Stomach (tissue), 4 donors: ENCODE measurements at regions not wholly inside any gene's neighbourhood (a gene's known extent, or its start where the extent isn't known, plus 50 kb on each side); places are given as distances from the start of the nearest gene placed in this dataset.

Experiments used
- CTCF ChIP-seq, 7 experiments: fragments of 450-650 bp in 4 of 7; fragments of 200-600 bp in 3 of 7; sonication (generic) in 3 of 7; IDR thresholded peaks; one replicate each; pipeline ENCODE4 v1.5.1; 2016 to 2019; ENCODE audit warnings: antibody characterized with exemption in 7 of 7, control low read depth in 2 of 7, mild to moderate bottlenecking in 1 of 7
- EP300 ChIP-seq: sonication (generic); formaldehyde crosslinking; IDR thresholded peaks from one replicate; pipeline ENCODE4 v1.6.1; 2017; ENCODE audit warnings: antibody characterized with exemption
- POLR2A ChIP-seq, 4 donors: fragments of 450-650 bp; IDR thresholded peaks; one replicate each; pipeline ENCODE4 v1.6.1; 2016; ENCODE audit warnings: antibody characterized with exemption in 4 of 4, control low read depth in 2 of 4, mild to moderate bottlenecking in 1 of 4, moderate library complexity in 1 of 4

DNA sequence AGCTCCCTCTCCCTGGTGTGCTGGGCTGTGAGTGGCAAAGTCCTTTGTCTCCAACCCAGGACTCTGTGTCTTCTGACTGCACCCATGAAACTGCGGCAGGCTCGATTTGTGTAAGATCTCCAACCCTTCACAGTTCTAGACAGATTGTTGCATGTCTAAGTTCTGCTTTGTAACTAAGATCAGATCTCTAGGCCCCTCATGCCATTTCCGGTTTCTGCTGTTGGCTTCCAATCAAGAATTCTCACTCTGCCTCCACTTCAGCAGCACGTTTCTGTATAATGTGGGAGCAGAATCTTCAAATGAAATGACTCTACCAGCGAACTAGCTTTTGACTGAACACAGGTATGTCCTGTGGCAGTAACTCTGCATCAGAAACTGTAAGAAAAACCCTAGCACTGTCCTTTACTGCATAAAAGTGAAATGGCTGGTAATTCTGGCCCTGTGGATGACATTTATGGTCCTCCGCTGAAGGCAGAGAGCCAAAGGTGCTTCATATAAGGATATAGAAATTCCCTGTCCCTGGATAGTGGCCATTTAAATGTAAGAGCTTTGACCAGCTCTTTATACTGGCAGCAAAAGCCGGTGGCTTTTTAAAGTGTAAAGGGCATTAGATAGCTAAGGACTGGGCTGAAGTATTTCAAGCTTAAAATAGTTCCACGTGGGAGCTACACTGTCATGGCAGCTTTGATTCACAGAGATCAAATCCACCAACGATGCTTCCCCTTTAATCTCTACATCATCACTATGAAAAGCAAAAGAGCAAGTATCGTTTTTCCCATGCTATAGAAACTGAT lies 319.0 kb upstream of the CDH6 start:
- TF ChIP-seq CTCF (IDR thresholded peaks at IDR 0.05): no peak
- TF ChIP-seq POLR2A (IDR thresholded peaks at IDR 0.05): no peak
- no peak for TF ChIP-seq EP300
